CD4-positive, CD25-positive, alpha-beta regulatory T cell (primary cell): ENCODE measurements at regions not wholly inside any gene's neighbourhood (a gene's known extent, or its start where the extent isn't known, plus 50 kb on each side); places are given as distances from the start of the nearest gene placed in this dataset.
"Not testable (repeated sequence)": the region's sequence is repeated elsewhere in the genome, so short reads cannot be mapped to it uniquely, and the experiment has no call there.

Experiments used
- ATAC-seq, 2 donors: fragments of 150-1000 bp; cut with Tn5 transposase; one replicate each; pipeline ENCODE4 v1.10.0; 2021; ENCODE audit warnings: low read depth in 2 of 2, moderate number of reproducible peaks in 2 of 2, moderate library complexity in 1 of 2
- DNase-seq, 3 donors: peaks; one replicate each; pipeline versions ENCODE4 v3.0.0 to v3.0.0-alpha.2; 2012 to 2022; ENCODE audit warnings: mixed read lengths in 1 of 3
- H3K27ac ChIP-seq: one replicate; pipeline ENCODE4 v1.7.0; 2013; ENCODE audit warnings: mild to moderate bottlenecking, low read length; ENCODE audit not compliant: insufficient read depth, poor library complexity, severe bottlenecking
- H3K27me3 ChIP-seq: one replicate; pipeline ENCODE4 v1.7.0; 2013; ENCODE audit warnings: low read length; ENCODE audit not compliant: control insufficient read depth, insufficient read depth
- H3K36me3 ChIP-seq: one replicate; pipeline ENCODE4 v1.7.0; 2013; ENCODE audit warnings: mild to moderate bottlenecking, low read length, moderate library complexity; ENCODE audit not compliant: control insufficient read depth, insufficient read depth
- H3K4me1 ChIP-seq: 2 replicates; pipeline ENCODE4 v1.7.0; 2013; ENCODE audit warnings: mild to moderate bottlenecking, low read length; ENCODE audit not compliant: insufficient read depth, control insufficient read depth, poor library complexity, severe bottlenecking
- H3K4me3 ChIP-seq: one replicate; pipeline ENCODE4 v1.7.0; 2013; ENCODE audit warnings: low read depth, mild to moderate bottlenecking, low read length, moderate library complexity
- H3K9me3 ChIP-seq, 2 experiments: 1 replicate in 1 of 2; 2 replicates in 1 of 2; pipeline ENCODE4 v1.7.0; 2013; ENCODE audit warnings: low read length in 2 of 2, mild to moderate bottlenecking in 1 of 2, moderate library complexity in 1 of 2; ENCODE audit not compliant: control insufficient read depth in 2 of 2
- H3K27ac Mint-ChIP-seq, 3 donors: one replicate each; pipeline ENCODE4 v1.8.0; 2020 to 2022; ENCODE audit warnings: mild to moderate bottlenecking in 3 of 3, mixed read lengths in 3 of 3, moderate library complexity in 2 of 3
- H3K27me3 Mint-ChIP-seq: one replicate; pipeline ENCODE4 v1.8.0; 2022; ENCODE audit warnings: mild to moderate bottlenecking, mixed read lengths
- H3K36me3 Mint-ChIP-seq: one replicate; pipeline ENCODE4 v1.8.0; 2020; ENCODE audit warnings: mixed read lengths
- H3K4me1 Mint-ChIP-seq, 4 donors: one replicate each; pipeline ENCODE4 v1.8.0; 2020 to 2022; ENCODE audit warnings: mixed read lengths in 4 of 4, mild to moderate bottlenecking in 1 of 4
- H3K4me3 Mint-ChIP-seq, 4 donors: one replicate each; pipeline ENCODE4 v1.8.0; 2020 to 2022; ENCODE audit warnings: mild to moderate bottlenecking in 4 of 4, mixed read lengths in 4 of 4, moderate library complexity in 3 of 4
- H3K9me3 Mint-ChIP-seq, 7 donors: one replicate each; pipeline ENCODE4 v1.8.0; 2020 to 2022; ENCODE audit warnings: mixed read lengths in 7 of 7, mild to moderate bottlenecking in 3 of 7, moderate library complexity in 2 of 7

DNA sequence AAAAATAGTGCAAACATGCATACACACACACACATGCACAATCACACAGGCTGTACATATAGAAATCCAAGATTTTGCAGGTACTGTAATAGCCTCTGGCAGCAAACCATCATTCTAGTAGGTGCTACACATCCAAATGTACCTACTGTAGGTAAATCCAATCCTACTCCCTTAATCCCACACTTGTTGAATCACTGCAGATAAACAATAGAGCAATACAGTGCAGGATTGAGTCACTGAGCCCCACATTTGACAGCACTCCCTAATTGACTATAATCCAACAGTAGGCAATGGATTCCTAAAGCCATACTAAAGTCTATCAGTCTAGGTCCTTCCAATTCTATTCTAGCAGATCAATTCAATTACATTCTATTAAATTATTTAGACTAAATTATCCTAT is 1640.5 kb upstream of the CDH9 start:
- no peaks in the 10 kb centered on the region for H3K27me3 Mint-ChIP-seq
- Histone ChIP-seq H3K4me3 (no peak overlapping the region), H3K27me3 (no peaks in the 10 kb centered on the region), H3K4me1 (no peaks in the 10 kb centered on the region), H3K27ac (no peak overlapping the region), H3K36me3 (no peaks in the 10 kb centered on the region), H3K9me3 (no peaks in the 10 kb centered on the region)
- DNase-seq (no peak), ATAC-seq (no peak)
- H3K36me3 Mint-ChIP-seq, result no peaks in the 10 kb centered on the region
- H3K27ac Mint-ChIP-seq, result no peak overlapping the region
- H3K9me3 Mint-ChIP-seq, result peaks cover 3 to 22% (median 6%) of the 10 kb centered on the region in 7 donors
- no peaks in the 10 kb centered on the region for H3K4me1 Mint-ChIP-seq
- H3K4me3 Mint-ChIP-seq, result no peak overlapping the region

DNA sequence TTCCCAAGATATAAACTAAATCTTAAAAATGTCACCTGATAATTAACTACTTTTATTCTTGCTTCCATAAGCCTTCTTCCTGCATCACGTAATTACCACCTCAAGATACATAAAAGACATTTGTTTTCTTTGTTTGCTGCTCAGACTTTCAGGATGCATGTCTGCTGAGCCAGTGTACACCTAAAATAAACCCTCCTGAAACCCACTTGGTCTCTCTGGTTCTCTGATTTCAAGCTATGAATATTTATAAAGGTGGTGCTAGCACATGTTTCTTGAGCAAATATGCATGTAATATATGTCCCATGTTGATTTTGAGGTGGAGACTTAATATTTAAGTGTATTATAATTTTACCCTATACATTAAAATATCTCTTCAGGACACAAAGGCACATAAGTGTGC is 1627.7 kb upstream of the CDH9 start:
- Histone ChIP-seq H3K9me3 (peaks cover 0 to 8% of the 10 kb centered on the region in 2 experiments), H3K4me3 (no peak overlapping the region), H3K27ac (no peak overlapping the region), H3K27me3 (no peaks in the 10 kb centered on the region), H3K36me3 (no peaks in the 10 kb centered on the region), H3K4me1 (no peaks in the 10 kb centered on the region)
- Mint-ChIP-seq H3K9me3 (peaks cover 2 to 48% (median 11%) of the 10 kb centered on the region in 7 donors), H3K27ac (no peak overlapping the region), H3K27me3 (no peaks in the 10 kb centered on the region), H3K36me3 (no peaks in the 10 kb centered on the region), H3K4me3 (no peak overlapping the region), H3K4me1 (peaks cover 0 to 2% (median 0%) of the 10 kb centered on the region in 4 donors)
- ATAC-seq (no peak), DNase-seq (no peak)

DNA sequence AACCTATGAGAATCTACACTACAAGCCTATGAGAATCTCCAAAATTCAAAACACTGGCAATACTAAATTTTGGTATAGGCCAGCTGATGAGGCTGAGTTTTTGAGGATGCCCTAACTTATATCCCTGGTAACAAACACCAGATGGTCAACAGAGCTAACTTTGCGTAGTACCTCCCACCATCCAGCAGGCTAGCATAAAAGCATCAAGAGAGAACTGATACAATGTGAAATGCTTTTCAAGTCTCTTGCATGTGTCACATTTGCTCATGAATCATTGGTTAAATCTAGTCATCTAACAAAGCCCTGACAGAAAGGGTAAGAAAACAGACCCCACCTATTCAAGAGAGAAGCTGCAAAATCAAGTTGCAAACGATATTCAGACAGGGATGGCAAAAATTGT is 1609.7 kb upstream of the CDH9 start:
- H3K27ac ChIP-seq, result no peak overlapping the region
- DNase-seq (no peak), ATAC-seq (no peak)
- Mint-ChIP-seq H3K36me3 (no peaks in the 10 kb centered on the region), H3K9me3 (peaks cover 3 to 39% (median 10%) of the 10 kb centered on the region in 7 donors), H3K27ac (no peak overlapping the region), H3K4me3 (no peak overlapping the region), H3K27me3 (no peaks in the 10 kb centered on the region), H3K4me1 (no peaks in the 10 kb centered on the region)
- peaks cover 5 to 6% of the 10 kb centered on the region in 2 experiments for H3K9me3 ChIP-seq
- no peaks in the 10 kb centered on the region for H3K4me1 ChIP-seq
- H3K36me3 ChIP-seq, result no peaks in the 10 kb centered on the region
- H3K4me3 ChIP-seq, result no peak overlapping the region
- no peaks in the 10 kb centered on the region for H3K27me3 ChIP-seq

DNA sequence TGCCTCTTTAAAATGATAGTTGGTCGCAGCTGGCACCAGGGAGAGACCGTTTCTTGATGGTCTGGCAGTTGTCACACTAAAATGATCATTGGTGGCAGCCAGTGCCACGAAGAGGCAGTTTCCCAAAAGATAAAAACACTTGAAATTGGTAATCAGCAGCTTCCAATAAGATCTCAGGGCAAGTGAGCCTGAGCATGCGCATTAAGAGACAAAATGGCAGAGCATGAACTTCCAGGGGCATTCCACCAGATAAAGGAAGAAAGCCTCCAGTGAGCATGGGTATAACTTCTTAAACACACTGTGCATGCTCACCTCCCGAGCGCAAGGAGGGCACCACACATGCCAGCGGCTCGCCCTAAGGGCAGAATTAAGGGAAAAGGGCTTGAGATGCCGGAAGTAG is 1594.2 kb upstream of the CDH9 start:
- no peaks in the 10 kb centered on the region for H3K36me3 Mint-ChIP-seq
- Histone ChIP-seq H3K4me3 (no peak overlapping the region), H3K36me3 (no peaks in the 10 kb centered on the region), H3K4me1 (no peaks in the 10 kb centered on the region), H3K27ac (no peak overlapping the region), H3K27me3 (no peaks in the 10 kb centered on the region), H3K9me3 (peaks cover 2 to 13% of the 10 kb centered on the region in 2 experiments)
- H3K27ac Mint-ChIP-seq, result no peak overlapping the region
- peaks cover 0 to 26% (median 6%) of the 10 kb centered on the region in 7 donors for H3K9me3 Mint-ChIP-seq
- no peak for ATAC-seq
- H3K27me3 Mint-ChIP-seq, result no peaks in the 10 kb centered on the region
- H3K4me3 Mint-ChIP-seq, result no peak overlapping the region
- DNase-seq, result no peak
- no peaks in the 10 kb centered on the region for H3K4me1 Mint-ChIP-seq

DNA sequence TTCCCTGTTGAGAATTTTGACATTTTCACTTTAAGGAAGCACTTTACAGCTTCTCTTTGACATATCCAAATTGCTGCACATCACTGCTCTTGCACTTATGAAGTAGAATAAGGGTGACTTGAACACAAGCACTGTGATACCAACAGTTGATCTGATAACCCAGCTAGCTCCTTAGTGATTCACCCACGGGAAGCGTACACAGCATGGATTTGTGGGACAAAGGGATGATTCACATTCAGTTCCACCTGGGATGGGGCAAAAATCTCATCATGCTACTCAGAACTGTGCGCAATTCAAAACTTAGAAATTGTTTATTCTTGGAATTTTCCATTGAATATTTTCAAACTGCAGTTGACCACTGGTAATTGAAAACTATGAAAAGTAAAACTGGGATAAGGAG is 1565.5 kb upstream of the CDH9 start:
- no peaks in the 10 kb centered on the region for H3K27me3 Mint-ChIP-seq
- no peak overlapping the region for H3K4me3 ChIP-seq
- no peaks in the 10 kb centered on the region for H3K4me1 Mint-ChIP-seq
- no peaks in the 10 kb centered on the region for H3K4me1 ChIP-seq
- no peaks in the 10 kb centered on the region for H3K27me3 ChIP-seq
- peaks cover 3 to 17% (median 7%) of the 10 kb centered on the region in 7 donors for H3K9me3 Mint-ChIP-seq
- no peaks in the 10 kb centered on the region for H3K36me3 ChIP-seq
- no peak for DNase-seq
- no peak overlapping the region for H3K4me3 Mint-ChIP-seq
- H3K9me3 ChIP-seq, result peaks cover 4 to 6% of the 10 kb centered on the region in 2 experiments
- H3K36me3 Mint-ChIP-seq, result no peaks in the 10 kb centered on the region
- no peak for ATAC-seq
- no peak overlapping the region for H3K27ac ChIP-seq
- H3K27ac Mint-ChIP-seq, result no peak overlapping the region

DNA sequence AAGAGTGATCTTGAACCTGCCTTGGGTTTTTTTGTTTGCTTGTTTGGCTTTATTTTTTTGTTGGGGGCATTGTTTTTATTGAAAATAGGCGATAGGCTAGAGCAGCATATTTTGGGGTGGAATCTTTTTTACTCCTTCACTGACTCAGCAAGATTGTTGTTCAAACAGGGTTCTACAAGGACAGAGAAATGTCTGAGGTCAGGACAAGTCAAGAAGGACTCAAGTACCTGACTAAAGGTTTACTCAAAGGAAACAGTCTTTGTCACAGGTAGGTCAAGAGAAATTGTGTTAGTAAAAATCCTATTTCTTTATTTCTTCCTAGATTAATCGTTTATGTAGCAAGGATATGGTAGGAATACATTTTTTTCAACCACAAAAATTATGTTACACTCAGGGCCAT is 1564.0 kb upstream of the CDH9 start:
- Histone ChIP-seq H3K36me3 (no peaks in the 10 kb centered on the region), H3K4me3 (no peak overlapping the region), H3K27ac (no peak overlapping the region), H3K27me3 (no peaks in the 10 kb centered on the region), H3K4me1 (no peaks in the 10 kb centered on the region), H3K9me3 (peaks cover 0 to 2% of the 10 kb centered on the region in 2 experiments)
- no peaks in the 10 kb centered on the region for H3K27me3 Mint-ChIP-seq
- DNase-seq (no peak), ATAC-seq (no peak)
- no peaks in the 10 kb centered on the region for H3K36me3 Mint-ChIP-seq
- no peak overlapping the region for H3K4me3 Mint-ChIP-seq
- H3K4me1 Mint-ChIP-seq, result no peaks in the 10 kb centered on the region
- peaks cover 0 to 20% (median 7%) of the 10 kb centered on the region in 7 donors for H3K9me3 Mint-ChIP-seq
- no peak overlapping the region for H3K27ac Mint-ChIP-seq

DNA sequence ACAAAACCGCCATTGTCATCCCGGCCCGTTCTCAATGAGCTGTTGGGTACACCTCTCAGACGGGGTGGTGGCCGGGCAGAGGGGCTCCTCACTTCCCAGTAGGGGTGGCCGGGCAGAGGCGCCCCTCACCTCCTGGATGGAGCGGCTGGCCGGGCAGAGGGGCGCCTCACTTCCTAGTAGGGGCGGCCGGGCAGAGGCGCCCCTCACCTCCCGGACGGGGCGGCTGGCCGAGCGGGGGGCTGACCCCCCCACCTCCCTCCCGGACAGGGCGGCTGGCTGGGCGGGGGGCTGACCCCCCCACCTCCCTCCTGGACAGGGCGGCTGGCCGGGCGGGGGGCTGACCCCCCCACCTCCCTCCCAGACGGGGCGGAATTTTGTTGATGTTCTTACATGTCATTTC is 1558.3 kb upstream of the CDH9 start:
- H3K27ac Mint-ChIP-seq, H3K36me3 Mint-ChIP-seq, H3K9me3 ChIP-seq, H3K4me3 Mint-ChIP-seq, H3K36me3 ChIP-seq, H3K4me1 Mint-ChIP-seq, H3K27me3 Mint-ChIP-seq, H3K4me1 ChIP-seq, H3K27ac ChIP-seq, DNase-seq, H3K4me3 ChIP-seq, ATAC-seq, H3K27me3 ChIP-seq: not testable (repeated sequence)
- peaks cover 0 to 16% (median 6%) of the 10 kb centered on the region in 7 donors for H3K9me3 Mint-ChIP-seq

DNA sequence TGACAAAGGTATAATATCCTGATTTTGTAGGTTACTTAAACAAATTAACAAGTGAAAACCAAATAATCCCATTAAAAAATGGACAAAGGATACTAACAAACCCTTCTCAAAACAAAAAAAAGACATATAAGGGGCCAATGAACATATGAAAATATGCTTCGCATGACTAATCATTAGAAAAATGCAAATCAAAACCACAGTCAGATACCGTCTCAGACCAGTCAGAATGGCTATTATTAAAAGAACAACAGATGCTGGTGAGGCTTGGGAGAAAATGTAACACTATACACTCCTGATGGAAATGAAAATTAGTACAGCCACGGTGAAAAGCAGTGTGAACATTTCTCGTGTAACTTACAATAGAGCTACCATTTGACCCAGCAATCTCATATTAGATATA is 1542.2 kb upstream of the CDH9 start:
- Mint-ChIP-seq H3K36me3 (no peaks in the 10 kb centered on the region), H3K9me3 (peaks cover 4 to 51% (median 25%) of the 10 kb centered on the region in 7 donors)

More for the DNA sequence above, 1542.2 kb upstream of the CDH9 start:
- Histone ChIP-seq H3K4me1 (no peaks in the 10 kb centered on the region), H3K9me3 (peaks cover 0 to 8% of the 10 kb centered on the region in 2 experiments), H3K27me3 (no peaks in the 10 kb centered on the region), H3K27ac (no peak overlapping the region), H3K4me3 (no peak overlapping the region), H3K36me3 (no peaks in the 10 kb centered on the region)
- H3K27me3 Mint-ChIP-seq, result no peaks in the 10 kb centered on the region
- no peak for ATAC-seq
- H3K27ac Mint-ChIP-seq, result no peak overlapping the region
- H3K4me3 Mint-ChIP-seq, result no peak overlapping the region
- no peak for DNase-seq
- H3K4me1 Mint-ChIP-seq, result no peaks in the 10 kb centered on the region
